ENCODE measurements at regions not wholly inside any gene's neighbourhood (a gene's known extent, or its start where the extent isn't known, plus 50 kb on each side); places are given as distances from the start of the nearest gene placed in this dataset.
"Not testable (repeated sequence)": the region's sequence is repeated elsewhere in the genome, so short reads cannot be mapped to it uniquely, and the experiment has no call there.

DNA sequence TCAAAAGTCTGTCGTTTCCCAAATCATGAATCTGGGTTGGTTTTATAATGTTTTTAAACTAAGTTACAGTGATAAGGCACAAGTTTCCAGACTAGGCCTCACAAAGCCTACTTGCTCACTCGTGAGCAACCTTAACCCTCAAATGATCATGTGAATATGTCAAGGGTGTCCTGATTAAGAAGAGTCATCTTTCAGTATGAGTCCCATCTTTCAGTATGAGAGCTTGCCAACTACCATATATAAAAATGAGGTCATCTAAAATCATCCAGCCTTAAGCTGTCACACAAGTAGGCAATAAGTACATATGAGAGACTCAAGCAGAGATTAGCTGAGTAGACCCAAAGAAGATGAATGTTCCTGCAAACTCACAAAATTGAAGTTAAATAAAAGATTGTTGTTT is 668.4 kb upstream of the FAM174A start:
- no peak for DNase-seq

DNA sequence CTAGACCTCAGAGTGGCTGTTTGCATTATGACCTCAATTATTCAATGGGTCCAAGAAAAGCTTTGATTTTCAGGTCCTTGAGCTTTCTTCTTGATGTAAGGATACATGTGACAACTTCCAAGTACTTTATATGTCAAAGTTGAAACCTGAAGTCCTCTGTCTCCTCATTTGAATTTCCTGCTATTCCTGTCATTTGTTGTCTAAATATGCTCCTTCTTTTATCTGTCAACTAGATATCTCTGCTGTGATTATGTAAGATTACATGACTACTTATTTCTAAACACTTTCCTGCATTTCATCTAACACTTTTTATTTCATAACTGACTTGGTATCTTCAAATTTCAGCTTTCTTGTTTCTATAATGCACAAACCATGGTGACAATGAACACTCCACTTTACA is 670.0 kb upstream of the FAM174A start:
- no peak for DNase-seq

DNA sequence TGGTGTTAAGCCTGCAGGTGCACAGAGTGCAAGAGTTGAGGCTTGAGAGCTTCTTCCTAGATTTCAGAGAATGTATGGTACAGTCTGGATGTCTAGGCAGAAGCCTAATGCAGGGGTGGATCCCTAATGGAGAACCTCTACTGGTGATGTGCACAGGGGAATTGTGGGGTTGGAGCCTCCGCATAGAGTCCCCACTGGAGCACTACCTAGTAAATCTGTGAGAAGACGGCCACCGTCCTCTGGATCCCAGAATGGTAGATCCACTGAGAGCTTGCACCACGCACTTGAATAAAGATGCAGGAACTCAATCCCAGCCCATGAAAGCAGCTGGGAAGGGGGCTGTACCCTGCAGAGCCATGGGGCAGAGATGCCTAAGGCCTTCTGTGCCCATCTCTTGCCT is 699.4 kb upstream of the FAM174A start:
- DNase-seq, result no peak

DNA sequence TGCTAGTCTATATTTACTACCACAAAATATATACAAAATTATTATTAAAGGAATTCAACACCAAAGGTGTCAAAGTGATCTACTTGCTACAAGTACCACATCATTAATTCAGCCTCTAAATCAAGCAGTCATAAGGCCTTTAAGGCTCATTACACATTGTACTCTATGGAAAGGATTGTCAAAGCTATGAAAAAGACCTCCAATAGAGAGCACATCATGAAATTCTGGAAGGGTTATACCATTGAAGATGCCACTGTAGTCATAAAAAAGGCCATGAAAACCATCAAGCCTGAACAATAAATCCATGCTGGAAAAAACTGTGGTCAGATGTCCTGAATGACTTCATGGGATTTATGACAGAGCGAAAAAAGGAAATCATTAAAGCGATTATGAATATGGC is 708.0 kb upstream of the FAM174A start:
- no peak for DNase-seq

DNA sequence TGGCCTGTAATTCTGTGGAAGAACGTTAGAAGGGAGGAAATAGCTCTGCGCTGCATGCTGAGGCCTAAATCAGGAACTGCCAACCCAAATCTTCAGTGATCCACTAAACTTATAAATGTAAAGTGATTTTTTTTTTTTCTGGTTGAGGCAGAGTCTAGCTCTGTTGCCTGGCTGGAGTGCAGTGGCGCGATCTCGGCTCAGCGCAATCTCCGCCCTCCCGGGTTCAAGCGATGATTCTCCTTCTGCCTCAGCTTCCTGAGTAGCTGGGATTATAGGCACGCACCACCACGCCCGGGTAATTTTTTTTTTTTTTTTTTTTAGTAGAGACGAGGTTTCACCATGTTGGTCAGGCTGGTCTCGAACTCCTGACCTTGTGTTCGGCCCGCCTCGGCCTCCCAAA is 717.4 kb upstream of the FAM174A start:
- DNase-seq, result no peak

DNA sequence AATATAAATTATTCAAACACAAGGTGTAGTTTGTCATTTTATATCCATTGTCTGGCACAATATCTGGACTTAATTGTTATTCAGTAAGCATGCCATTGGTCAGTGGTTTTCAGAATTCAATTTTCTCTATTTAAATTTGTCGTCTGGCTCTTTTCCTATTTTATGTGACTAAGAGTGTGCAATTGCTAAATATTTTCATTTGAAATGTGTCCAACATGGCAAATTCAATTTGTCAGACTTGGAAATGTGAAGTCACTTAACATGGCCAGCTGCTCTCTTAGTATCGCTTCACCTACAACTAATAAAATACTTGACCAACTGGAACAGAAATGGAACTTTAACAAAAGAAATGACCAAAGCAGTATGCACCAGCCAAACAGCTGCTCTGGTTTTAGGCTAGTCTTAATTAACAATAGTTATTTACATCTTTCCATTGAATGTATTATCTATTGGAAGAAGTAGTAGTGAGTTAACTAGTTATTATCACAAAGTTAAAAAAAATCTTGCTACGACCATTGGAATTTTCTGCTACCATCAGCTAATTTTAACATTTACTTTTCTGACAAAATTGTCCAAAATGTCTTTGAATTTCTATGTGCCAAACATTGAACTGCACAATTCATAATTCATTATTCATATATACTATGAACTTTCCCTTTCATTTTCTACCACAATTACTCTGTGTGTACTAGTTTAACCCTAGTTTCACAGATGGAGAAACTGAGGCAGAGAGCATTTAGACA is 720.7 kb upstream of the FAM174A start:
- DNase-seq, result no peak

DNA sequence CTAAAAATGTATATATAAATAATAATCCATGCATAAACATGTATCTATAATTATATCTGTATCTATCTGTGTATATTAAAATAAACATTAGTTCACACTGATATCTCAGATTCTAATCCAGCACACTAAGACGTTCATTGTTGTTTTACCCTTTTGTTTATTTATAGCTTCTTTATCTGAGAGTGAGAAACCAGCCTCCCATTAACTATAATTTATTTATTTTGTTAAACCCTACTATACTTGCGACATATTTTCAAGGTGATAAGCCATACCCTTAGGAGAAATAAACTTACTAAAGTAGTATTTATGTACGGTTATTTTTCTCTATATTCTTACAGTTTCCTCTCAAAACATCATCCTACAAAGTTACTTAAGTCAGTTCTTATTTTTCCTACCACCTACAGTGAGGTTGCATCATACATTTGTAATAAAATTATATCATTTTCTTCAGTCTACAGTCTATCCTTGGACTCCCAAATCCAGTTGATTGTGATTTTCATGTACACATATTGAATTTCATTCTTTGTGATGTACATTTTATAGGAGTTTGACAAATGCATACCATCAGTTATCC is 726.4 kb upstream of the FAM174A start:
- no peak for DNase-seq

DNA sequence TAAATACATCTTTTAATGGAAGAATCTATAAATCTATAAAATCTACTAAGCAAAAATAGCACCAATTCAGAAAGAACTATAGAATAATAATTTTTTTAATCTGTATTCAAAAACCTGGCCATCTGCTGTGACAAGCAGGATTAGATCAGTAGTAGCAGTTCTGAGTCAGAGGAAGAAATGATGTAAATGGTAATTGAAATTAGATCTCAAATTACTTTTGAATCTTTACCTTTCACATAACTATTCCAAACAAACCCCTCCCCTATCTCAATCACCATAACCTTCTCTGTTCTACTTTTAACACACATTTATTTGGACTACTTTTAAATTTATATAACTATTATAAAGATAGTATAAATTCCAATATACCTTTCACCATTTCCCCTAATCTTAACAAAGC is 727.8 kb upstream of the FAM174A start:
- no peak for DNase-seq

DNA sequence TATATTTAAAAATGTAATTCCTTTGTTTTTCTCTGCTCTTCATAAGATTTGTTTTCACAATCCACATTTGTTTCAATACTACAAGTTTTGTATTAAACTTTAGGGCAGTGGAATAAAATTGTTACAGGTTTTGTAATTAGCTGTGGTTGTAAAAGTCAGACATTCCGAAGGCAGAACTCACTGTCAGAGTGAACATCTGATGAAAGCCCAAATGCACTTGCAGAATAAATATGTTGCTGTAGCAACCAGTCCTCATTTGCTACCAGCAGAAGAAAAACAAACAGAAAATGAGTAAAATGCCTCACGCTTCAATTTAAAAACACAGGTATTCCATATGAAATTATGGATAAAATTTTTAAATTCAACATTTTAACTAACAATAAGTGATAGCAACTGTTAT is 740.1 kb upstream of the FAM174A start:
- no peak for DNase-seq

DNA sequence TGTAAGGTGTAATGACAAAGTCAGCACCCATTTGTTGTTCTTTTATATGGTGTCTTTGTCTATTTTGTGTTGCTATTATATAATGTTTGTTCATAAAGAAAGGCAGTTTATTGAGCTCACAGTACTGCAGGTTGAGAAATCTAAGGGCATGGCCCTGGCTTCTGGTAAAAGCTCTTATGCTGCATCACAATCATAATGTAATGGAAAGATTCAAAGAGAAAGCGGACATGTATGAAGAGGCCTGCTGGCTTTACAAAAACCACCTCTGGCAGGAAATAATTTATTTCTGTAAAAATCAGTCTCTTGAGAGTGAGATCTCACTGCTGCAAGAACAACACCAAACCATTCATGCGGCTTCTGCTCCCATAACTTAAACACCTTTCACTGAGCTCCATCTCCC is 746.7 kb upstream of the FAM174A start:
- no peak for DNase-seq

DNA sequence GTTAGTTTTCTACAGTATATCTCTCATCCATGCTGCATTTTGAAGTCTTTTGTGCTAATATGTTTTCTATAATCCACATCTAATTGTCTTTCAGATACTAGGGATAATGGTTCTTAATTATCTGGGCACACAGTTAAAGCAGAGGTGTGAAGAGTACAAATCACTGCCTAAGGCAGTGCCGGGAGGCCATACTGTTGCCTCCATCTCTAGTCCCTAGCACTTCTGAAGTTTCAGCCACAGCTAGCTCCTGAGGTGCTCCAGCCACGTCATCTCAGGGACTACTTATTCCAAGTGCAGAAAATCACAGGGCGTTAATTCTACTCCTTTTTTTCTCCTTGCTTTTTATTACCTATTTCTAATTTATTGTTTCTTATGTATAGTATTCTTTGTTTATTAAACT is 760.0 kb upstream of the FAM174A start:
- no peak for DNase-seq

DNA sequence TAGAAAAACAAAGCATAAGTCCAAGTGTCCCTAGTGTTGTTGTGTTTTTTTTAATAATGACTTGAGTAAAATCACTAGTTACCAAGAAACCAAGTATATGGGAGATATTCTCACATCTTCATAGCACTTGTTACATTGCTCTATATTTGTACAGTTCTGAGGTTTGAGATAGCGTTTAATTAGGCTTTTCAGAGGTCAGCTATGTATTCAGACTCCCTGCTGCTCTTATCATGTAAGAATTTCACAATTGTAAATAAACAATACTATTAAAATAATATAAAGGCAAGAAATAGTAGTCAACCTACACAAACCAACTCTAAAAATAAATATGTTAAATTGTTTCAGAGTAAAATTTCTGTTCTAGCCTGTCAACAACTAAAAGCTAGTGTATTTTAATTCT is 761.9 kb upstream of the FAM174A start:
- no peak for DNase-seq

DNA sequence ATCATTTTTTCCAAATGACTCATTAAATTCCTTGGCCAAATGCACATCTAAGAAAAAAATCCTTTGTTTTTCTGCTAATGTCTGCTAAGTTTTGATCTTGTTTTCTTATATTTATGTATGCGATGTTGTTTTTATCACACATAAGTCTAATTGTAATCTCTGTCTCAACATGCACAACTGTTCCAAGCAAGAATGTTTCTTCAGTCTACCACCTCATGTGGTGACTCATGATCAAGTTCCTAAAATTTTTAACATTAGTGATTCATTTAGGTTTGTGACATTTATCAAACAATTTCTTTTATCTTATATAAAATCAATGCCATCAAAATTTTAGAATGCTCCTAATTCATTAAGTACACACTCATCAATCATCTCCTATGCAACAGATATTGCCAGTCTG is 763.9 kb upstream of the FAM174A start:
- no peak for DNase-seq

DNA sequence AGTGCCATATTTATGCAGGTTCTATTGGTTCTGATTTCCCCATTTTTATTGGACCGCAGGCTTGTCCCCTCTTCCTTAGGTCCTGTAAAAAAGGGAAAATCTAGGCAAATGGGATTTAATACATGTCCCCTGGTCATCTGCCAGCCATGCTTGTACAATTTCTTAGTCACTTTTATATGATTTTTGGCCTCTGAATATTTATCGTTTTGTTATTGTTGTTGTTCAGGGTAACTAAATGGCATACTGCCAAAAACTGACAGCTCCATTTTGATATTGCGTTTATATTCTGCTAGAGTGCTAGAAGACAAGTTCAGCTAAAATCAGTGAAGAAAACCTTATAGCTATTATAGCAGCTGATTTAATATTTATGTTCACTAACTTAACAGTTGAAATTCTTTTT is 770.2 kb upstream of the FAM174A start:
- DNase-seq, result no peak

DNA sequence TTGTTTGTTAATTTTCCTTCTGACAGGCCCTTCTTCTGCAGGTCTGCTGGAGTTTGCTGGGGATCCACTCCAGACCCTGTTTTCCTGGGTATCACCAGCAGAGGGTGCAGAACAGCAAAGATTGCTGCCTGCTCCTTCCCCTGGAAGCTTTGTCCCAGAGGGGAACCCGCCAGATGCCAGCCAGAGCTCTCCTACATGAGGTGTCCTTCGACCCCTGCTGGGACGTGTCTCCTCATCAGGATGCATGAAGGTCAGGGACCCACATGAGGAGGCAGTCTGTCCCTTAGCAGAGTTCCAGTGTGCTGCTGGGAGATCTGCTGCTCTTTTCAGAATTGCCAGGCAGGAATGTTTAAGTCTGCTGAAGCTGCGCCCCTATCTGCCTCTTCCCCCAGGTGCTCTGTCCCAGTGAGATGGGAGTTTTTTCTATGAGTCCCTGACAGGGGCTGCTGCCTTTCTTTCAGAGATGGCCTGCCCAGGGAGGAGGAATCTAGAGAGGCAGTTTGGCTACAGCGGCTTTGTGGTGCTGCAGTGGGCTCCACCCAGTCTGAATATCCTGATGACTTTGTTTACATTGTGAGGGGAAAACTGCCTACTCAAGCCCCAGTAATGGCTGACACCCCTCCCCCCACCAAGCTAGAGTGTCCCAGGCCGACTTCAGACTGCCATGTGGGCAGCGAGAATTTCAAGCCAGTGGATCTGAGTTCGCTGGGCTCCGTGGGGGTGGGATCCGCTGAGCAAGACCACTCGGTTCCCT is 772.0 kb upstream of the FAM174A start:
- no peak for DNase-seq

DNA sequence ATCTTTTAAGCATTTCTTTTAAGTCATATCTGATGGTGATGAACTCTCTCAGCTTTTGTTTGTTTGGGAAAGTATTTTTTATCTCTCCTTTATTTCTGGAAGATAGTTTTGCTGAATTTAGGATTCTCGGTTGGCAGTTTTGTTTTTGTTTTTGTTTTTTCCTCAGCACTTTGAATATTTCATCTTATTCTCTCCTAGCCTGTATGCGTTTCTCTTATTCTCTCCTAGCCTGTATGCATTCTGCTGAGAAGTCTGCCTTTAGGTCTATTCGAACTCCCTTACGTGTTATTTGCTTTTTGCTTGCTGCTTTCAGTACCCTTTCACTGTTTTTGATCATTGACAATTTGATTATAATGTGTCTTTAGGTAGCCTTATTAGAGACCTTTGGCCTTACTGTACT is 787.8 kb upstream of the FAM174A start:
- DNase-seq, result no peak

DNA sequence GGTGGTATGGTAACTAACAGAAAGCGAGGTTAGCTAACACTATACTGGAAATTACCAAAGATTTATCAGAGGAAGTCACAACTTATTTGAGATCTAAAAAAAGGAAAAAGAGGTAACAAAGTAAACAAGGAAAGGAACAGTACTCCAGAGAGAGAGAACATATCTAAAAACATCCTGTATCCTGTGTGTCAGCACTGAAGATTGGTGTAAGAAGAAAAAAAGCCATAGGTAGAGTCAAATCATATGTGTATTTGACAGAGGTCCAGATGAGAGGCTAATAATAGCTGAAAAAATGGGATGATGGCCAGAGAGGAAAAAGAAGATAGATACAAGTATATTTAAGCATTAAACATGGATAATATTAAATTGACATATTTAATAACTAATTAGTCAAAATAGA is 802.0 kb upstream of the FAM174A start:
- not testable (repeated sequence) for DNase-seq

DNA sequence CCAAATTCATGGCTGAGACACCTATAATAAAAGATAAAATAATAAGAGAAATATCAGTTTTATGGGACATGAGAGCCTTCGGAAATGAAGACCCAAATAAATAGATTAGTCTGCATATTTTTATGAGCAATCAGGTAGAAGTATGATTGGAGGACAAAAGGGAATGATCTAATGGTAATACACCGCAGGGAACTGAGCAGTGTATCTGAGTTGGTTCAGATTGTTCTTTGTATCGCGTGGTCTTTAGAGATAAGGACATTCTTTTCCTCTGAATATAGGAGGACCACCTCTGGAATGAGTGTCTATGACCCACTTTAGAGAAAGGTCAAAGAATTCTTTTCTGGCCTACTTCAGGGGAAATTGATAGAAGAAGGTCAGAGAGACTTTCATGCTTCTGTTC is 801.8 kb upstream of the CHD1 start:
- not testable (repeated sequence) for DNase-seq

DNA sequence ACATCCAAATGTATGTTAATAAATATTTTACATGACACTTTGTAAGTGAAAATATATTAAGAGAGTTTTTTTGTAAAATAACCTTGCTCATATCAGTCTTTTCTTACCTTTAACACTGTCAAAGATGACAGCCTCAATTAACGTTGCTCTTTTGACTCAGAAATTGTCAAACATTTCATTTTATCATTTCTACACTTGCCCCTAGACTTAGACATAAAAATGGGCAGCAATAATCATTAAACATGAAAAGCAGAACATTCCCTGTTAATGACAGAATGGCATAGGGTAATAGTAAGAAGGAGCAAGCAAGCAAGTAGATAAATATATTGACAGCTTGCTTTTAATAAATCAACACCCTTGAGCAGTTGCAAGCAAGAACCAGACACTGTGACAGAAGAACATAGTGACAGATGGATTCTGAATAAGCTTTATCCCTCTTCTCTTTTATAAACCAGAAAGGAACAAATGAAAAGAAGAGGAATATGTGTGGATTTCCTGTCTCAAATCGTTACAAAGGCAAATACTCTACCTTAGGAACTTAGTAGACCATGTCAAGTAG is 796.0 kb upstream of the CHD1 start:
- no peak for DNase-seq

DNA sequence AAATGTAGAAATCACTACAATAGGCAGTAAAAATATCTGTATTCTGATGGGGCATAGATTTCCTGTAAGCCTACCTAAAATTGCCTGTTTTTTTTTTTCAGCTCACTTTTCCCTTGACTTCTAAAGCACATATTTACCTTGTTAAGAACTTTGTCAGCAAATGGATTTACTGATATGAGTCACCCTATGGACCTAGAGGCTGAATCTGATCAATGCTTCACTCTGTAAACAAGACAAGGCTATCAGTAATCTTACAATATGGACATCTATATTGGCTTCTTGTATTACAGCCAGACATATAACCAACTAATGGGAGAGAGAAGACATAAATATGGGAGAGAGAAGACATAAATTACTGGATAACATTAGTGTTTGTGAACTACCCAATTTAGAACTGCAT is 792.7 kb upstream of the CHD1 start:
- no peak for DNase-seq

DNA sequence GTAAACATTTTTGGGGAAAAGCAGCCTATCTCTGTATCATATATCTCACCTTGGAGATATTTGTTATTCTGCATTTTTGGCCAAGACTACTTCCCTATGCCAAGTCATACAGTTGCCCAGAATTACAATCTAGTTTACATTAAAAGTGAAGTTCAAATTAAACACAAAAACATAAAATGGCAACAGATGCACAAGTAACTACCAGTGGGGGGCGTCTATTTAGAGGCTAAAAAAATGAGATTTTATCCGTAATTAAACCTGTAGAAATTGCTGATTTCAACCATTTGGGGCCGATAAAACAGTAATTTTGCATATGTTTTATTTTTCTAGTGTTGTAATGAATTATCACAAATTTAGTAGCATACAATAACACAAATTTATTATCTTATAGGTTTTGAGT is 787.1 kb upstream of the CHD1 start:
- DNase-seq, result no peak

DNA sequence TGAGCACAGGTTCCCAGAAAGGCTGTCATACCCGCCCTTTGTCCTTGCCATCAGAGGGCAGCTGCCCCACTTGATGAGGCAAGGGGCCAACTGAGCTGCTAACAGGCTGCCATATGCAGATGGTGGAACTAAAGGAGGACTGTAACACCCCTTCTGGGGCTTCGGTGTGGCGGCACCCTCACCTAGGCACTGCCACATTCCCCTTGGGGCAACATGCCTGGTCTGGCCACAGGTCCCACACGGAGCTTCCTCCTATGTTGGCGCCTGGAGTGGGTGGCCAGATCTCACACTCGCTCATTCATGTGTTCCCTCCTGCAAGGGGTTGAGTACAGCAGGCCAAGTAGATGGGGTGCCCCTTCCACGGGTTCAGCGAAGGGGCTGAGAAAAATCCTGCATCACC is 777.4 kb upstream of the CHD1 start:
- DNase-seq, result no peak

DNA sequence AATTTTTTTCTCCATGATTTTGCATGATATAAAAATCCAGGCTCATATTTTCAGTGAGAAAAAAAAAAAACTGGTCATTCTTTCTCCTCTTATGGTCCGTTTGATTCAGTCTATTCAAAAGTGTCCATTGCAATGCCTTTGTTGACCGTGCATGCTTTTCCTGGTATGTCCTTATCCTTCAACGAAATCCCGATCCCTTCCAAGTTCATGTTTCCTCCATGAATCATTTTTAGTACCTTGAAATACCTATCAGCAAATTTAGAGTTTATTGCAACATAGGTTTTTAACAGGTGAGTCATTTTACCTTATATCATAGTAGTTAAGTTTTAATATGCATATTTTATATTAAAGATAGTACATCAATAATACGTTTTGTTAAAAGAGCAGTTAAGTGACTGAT is 773.8 kb upstream of the CHD1 start:
- DNase-seq, result no peak

DNA sequence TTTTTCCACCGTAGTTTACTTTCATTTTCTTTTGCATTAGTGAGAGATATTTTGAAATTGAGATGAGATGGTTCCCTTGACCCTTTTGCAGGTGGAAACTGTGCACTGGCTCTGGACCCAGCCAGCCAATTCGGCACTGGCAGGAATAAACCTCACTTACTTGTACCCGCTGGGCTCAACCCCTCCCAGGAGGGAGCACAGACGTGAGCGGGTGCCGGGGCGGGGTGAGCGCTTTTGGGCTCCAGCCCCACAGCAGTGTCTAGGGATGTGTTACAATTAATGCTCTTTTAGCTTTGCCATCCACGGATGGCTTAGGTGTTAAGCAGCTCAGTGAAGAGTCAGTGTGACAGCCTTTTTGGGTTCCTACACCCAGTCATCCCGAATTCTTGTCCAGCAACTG is 766.1 kb upstream of the CHD1 start:
- DNase-seq, result no peak

Data from KG1 (cell line).